B cell (primary cell): ENCODE measurements at regions not wholly inside any gene's neighbourhood (a gene's known extent, or its start where the extent isn't known, plus 50 kb on each side); places are given as distances from the start of the nearest gene placed in this dataset.

Source experiments
- EZH2 ChIP-seq: IDR thresholded peaks from 2 replicates; pipeline ENCODE4 v1.6.1; 2012; ENCODE audit warnings: borderline replicate concordance, low read depth, mild to moderate bottlenecking, moderate library complexity, low read length; ENCODE audit not compliant: insufficient read depth, poor library complexity, severe bottlenecking
- TF ChIP-seq, protein P1 (sequence below): fragments of 200-600 bp; IDR thresholded peaks from one replicate; pipeline ENCODE4 v1.8.0; 2022; ENCODE audit warnings: antibody characterized with exemption, mild to moderate bottlenecking

DNA sequence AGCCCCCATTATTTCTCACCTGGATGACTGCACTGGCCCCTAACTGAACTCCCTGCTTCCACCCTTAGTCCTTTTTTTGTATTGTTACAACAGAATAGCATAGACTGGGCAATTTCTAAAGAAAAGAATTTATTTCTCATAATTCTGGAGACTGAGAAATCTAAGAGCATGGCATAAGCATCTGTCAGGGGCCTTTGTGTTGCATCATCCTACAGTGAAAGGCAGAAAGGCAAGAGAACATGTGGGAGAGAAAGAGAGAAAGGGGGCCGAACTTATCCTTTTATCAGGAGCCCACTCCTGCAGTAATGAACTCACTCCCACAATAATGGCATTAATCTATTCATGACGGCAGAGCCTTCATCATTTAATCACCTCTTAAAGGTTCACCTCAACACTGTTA, 122.1 kb downstream of the EFNB1 start:
- TF ChIP-seq, protein P1, sequence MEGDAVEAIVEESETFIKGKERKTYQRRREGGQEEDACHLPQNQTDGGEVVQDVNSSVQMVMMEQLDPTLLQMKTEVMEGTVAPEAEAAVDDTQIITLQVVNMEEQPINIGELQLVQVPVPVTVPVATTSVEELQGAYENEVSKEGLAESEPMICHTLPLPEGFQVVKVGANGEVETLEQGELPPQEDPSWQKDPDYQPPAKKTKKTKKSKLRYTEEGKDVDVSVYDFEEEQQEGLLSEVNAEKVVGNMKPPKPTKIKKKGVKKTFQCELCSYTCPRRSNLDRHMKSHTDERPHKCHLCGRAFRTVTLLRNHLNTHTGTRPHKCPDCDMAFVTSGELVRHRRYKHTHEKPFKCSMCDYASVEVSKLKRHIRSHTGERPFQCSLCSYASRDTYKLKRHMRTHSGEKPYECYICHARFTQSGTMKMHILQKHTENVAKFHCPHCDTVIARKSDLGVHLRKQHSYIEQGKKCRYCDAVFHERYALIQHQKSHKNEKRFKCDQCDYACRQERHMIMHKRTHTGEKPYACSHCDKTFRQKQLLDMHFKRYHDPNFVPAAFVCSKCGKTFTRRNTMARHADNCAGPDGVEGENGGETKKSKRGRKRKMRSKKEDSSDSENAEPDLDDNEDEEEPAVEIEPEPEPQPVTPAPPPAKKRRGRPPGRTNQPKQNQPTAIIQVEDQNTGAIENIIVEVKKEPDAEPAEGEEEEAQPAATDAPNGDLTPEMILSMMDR: no peak
- TF ChIP-seq EZH2: no peak
